HL-60 (cell line): ENCODE measurements at regions not wholly inside any gene's neighbourhood (a gene's known extent, or its start where the extent isn't known, plus 50 kb on each side); places are given as distances from the start of the nearest gene placed in this dataset.

ENCODE experiments used
- DNase-seq, 2 experiments: peaks; one replicate each; pipeline ENCODE4 v3.0.0-alpha.2; 2010 to 2020; ENCODE audit warnings: low read depth in 1 of 2, low spot score in 1 of 2
- H3K27ac ChIP-seq: fragments of 250-450 bp; sonication (Bioruptor Pico); replicated peaks from 2 replicates; pipeline ENCODE4 v1.5.1; 2020; ENCODE audit warnings: mild to moderate bottlenecking, moderate library complexity
- H3K27me3 ChIP-seq: fragments of 250-450 bp; sonication (Bioruptor Pico); 2 replicates; pipeline ENCODE4 v1.5.1; 2021; ENCODE audit warnings: mild to moderate bottlenecking, moderate library complexity; ENCODE audit not compliant: insufficient read depth, poor library complexity, severe bottlenecking
- H3K4me3 ChIP-seq: replicated peaks from 2 replicates; pipeline ENCODE4 v1.5.1; 2011; ENCODE audit warnings: mild to moderate bottlenecking, control low read depth, low read length; ENCODE audit not compliant: insufficient read depth
- CTCF ChIP-seq: IDR thresholded peaks from one replicate; pipeline ENCODE4 v1.5.1; 2011; ENCODE audit warnings: low read length, control low read depth, inconsistent platforms; ENCODE audit not compliant: insufficient read depth
- GABPA ChIP-seq: IDR thresholded peaks from 2 replicates; pipeline ENCODE4 v1.6.1; 2012; ENCODE audit warnings: low read depth
- POLR2AphosphoS5 ChIP-seq: IDR thresholded peaks from 2 replicates; pipeline ENCODE4 v1.6.1; 2012; ENCODE audit warnings: low read depth
- SPI1 ChIP-seq: IDR thresholded peaks from 2 replicates; pipeline ENCODE4 v1.6.1; 2012; ENCODE audit warnings: low read depth, mild to moderate bottlenecking, borderline replicate concordance
- TF ChIP-seq, protein P1 (sequence below): IDR thresholded peaks from 2 replicates; pipeline ENCODE4 v1.6.1; 2012; ENCODE audit warnings: low read depth; ENCODE audit not compliant: insufficient replicate concordance

DNA sequence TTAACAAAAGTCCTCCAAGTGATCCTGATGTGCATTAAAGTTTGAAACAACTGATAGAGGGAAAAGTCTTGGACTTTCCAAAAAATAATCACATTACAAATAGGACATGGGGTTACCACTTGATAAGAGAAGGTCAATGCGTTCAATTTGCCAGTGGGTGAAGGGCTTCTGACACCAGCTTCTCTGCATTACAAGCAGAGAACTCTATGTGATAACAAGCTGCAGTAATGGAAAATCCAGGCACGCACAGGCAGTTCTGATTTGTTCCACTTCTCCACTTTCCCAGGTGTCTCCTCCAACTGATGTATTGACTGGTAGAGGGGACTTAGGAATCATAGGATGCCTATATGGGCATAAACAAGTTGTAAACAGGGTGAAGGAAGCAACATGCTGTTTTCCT lies 234.0 kb upstream of the MGAT5 start:
- no peak for TF ChIP-seq CTCF
- TF ChIP-seq SPI1 = no peak
- no peak for TF ChIP-seq GABPA
- TF ChIP-seq, protein P1, sequence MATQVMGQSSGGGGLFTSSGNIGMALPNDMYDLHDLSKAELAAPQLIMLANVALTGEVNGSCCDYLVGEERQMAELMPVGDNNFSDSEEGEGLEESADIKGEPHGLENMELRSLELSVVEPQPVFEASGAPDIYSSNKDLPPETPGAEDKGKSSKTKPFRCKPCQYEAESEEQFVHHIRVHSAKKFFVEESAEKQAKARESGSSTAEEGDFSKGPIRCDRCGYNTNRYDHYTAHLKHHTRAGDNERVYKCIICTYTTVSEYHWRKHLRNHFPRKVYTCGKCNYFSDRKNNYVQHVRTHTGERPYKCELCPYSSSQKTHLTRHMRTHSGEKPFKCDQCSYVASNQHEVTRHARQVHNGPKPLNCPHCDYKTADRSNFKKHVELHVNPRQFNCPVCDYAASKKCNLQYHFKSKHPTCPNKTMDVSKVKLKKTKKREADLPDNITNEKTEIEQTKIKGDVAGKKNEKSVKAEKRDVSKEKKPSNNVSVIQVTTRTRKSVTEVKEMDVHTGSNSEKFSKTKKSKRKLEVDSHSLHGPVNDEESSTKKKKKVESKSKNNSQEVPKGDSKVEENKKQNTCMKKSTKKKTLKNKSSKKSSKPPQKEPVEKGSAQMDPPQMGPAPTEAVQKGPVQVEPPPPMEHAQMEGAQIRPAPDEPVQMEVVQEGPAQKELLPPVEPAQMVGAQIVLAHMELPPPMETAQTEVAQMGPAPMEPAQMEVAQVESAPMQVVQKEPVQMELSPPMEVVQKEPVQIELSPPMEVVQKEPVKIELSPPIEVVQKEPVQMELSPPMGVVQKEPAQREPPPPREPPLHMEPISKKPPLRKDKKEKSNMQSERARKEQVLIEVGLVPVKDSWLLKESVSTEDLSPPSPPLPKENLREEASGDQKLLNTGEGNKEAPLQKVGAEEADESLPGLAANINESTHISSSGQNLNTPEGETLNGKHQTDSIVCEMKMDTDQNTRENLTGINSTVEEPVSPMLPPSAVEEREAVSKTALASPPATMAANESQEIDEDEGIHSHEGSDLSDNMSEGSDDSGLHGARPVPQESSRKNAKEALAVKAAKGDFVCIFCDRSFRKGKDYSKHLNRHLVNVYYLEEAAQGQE = no peak
- no peak for TF ChIP-seq POLR2AphosphoS5
- Histone ChIP-seq H3K4me3 (no peak overlapping the region), H3K27ac (no peak overlapping the region), H3K27me3 (peaks cover 5% of the 10 kb centered on the region)
- no peak for DNase-seq

DNA sequence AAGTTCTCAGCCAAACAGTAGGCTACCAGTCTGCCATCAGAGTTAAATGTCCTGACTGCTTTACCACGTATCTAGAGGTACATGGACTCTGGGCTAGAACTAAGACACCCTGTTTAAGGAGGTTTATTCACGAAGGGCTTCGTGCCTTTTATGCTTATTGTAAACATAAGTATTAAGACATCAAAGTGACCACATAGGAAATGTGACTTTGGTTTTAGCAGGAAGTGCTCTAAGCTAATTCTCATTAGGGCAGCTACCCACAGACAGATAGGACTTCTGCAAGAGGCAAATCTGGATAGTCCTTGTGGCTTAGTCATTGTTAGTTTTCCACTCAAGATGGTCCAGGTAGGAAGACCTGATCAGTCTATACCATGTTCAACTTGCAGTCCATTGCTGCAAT lies 233.3 kb upstream of the MGAT5 start:
- no peak for DNase-seq
- Histone ChIP-seq H3K4me3 (no peak overlapping the region), H3K27me3 (peaks cover 7% of the 10 kb centered on the region), H3K27ac (no peak overlapping the region)
- TF ChIP-seq SPI1 = no peak
- TF ChIP-seq, protein P1 = no peak
- no peak for TF ChIP-seq CTCF
- TF ChIP-seq POLR2AphosphoS5 = no peak
- no peak for TF ChIP-seq GABPA

- Histone ChIP-seq H3K27ac (no peak overlapping the region), H3K4me3 (no peak overlapping the region)
- no peak for TF ChIP-seq POLR2AphosphoS5
- no peak for TF ChIP-seq GABPA
- TF ChIP-seq CTCF = no peak
- TF ChIP-seq, protein P1 = no peak
- 0 out of 2 replicates have a peak, but pooled peaks have one; percentile 10 for TF ChIP-seq SPI1
These were observed 231.9 kb upstream of the MGAT5 start for GRCh38 chr2:134021830-134022524.

More at GRCh38 chr2:134021830-134022524, 231.9 kb upstream of the MGAT5 start:
- H3K27me3 ChIP-seq = peaks cover 7% of the 10 kb centered on the region
- no peak for DNase-seq
